ENCODE measurements at regions not wholly inside any gene's neighbourhood (a gene's known extent, or its start where the extent isn't known, plus 50 kb on each side); places are given as distances from the start of the nearest gene placed in this dataset.

DNA sequence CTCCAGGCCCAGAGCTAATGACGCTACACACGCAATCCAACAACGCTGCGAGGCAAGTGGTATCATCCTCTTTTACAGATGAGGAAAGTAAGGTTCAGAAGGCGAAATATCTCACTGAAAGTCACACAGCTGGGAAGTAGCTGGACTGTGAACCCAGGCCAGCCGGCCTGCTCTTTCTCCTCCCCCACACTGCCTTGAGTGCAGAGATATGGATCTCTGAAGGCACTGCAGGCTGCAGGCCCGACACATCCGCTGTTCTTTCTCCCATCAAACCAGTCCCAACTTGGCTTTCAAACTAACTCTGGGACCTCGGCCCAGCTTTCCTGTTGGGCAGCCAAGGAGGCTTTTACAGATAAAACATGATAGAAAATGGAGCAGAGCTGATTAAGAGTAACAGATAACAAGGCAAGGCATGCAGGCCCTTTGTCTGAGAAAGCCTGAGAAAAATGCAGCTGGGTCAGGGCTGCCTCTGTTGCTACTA, 64.0 kb upstream of the PTPRJ start:
- no peak for TF ChIP-seq POLR2A (IDR thresholded peaks at IDR 0.05; ENCODE audit: borderline replicate concordance, extremely low read depth, insufficient read depth, insufficient read length)
- TF ChIP-seq, protein P1, sequence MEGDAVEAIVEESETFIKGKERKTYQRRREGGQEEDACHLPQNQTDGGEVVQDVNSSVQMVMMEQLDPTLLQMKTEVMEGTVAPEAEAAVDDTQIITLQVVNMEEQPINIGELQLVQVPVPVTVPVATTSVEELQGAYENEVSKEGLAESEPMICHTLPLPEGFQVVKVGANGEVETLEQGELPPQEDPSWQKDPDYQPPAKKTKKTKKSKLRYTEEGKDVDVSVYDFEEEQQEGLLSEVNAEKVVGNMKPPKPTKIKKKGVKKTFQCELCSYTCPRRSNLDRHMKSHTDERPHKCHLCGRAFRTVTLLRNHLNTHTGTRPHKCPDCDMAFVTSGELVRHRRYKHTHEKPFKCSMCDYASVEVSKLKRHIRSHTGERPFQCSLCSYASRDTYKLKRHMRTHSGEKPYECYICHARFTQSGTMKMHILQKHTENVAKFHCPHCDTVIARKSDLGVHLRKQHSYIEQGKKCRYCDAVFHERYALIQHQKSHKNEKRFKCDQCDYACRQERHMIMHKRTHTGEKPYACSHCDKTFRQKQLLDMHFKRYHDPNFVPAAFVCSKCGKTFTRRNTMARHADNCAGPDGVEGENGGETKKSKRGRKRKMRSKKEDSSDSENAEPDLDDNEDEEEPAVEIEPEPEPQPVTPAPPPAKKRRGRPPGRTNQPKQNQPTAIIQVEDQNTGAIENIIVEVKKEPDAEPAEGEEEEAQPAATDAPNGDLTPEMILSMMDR (IDR thresholded peaks at IDR 0.05 in 2 of 3, conservative IDR thresholded peaks at IDR 0.05 in 1 of 3; ENCODE audit: borderline replicate concordance in 1 of 3, insufficient read depth in 1 of 3, low read depth in 2 of 3, low read length in 2 of 3), result no peak
- TF ChIP-seq, protein P2, sequence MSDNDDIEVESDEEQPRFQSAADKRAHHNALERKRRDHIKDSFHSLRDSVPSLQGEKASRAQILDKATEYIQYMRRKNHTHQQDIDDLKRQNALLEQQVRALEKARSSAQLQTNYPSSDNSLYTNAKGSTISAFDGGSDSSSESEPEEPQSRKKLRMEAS (IDR thresholded peaks at IDR 0.05), result no peak
